ENCODE measurements at regions not wholly inside any gene's neighbourhood (a gene's known extent, or its start where the extent isn't known, plus 50 kb on each side); places are given as distances from the start of the nearest gene placed in this dataset.

DNA sequence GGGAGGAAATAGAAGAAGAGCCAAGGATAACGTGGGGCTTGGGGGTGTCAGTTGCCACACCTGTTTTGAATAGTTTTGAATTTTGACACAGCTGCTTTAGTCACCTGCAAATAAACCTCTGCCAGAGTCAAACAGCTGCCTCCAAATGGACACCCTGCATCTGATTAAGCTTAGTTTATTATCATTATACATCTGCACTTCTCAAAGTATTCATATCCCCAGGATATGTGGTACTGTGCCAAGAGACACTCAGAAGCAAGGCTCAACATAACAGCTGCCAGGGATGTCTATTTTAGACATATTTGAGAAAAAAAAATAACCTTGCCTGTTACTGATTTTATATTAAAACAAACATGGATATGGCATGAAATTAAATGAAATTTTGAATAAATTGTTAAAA lies 122.5 kb upstream of the WDR75 start:
- TF ChIP-seq TAF1 (IDR thresholded peaks at IDR 0.05; ENCODE audit: low read depth, low read length): no peak
- no peak for TF ChIP-seq POLR2A (IDR thresholded peaks at IDR 0.05; ENCODE audit: low read depth, low read length)
